H9 (cell line): ENCODE measurements at regions not wholly inside any gene's neighbourhood (a gene's known extent, or its start where the extent isn't known, plus 50 kb on each side); places are given as distances from the start of the nearest gene placed in this dataset.

Source experiments
- DNase-seq: peaks from one replicate; pipeline ENCODE4 v3.0.0-alpha.2; 2017
- H2AFZ ChIP-seq: one replicate; pipeline ENCODE4 v1.6.1; 2013; ENCODE audit warnings: mild to moderate bottlenecking, low read length, control low read depth, moderate library complexity
- H2AK5ac ChIP-seq: 2 replicates; pipeline ENCODE4 v1.6.1; 2013; ENCODE audit warnings: low read length, control low read depth, mixed read lengths; ENCODE audit not compliant: insufficient read length
- H2BK120ac ChIP-seq: one replicate; pipeline ENCODE4 v1.6.1; 2013; ENCODE audit warnings: low read depth, mild to moderate bottlenecking, low read length, control low read depth, inconsistent platforms; ENCODE audit not compliant: poor library complexity, severe bottlenecking
- H2BK12ac ChIP-seq: 2 replicates; pipeline ENCODE4 v1.6.1; 2013; ENCODE audit warnings: low read length, control low read depth, mixed read lengths, low read depth; ENCODE audit not compliant: insufficient read length
- H2BK15ac ChIP-seq: 2 replicates; pipeline ENCODE4 v1.6.1; 2013; ENCODE audit warnings: low read depth, low read length, control low read depth
- H2BK20ac ChIP-seq: one replicate; pipeline ENCODE4 v1.6.1; 2013; ENCODE audit warnings: low read depth, mild to moderate bottlenecking, low read length, control low read depth, inconsistent platforms; ENCODE audit not compliant: poor library complexity, severe bottlenecking
- H2BK5ac ChIP-seq: 2 replicates; pipeline ENCODE4 v1.6.1; 2013; ENCODE audit warnings: low read length, control low read depth, mixed read lengths; ENCODE audit not compliant: insufficient read length
- H3K14ac ChIP-seq: 2 replicates; pipeline ENCODE4 v1.6.1; 2013; ENCODE audit warnings: low read length, control low read depth; ENCODE audit not compliant: insufficient read depth
- H3K18ac ChIP-seq: 2 replicates; pipeline ENCODE4 v1.6.1; 2013; ENCODE audit warnings: low read depth, mild to moderate bottlenecking, mixed read lengths, low read length, control low read depth; ENCODE audit not compliant: insufficient read length
- H3K23ac ChIP-seq: 2 replicates; pipeline ENCODE4 v1.6.1; 2013; ENCODE audit warnings: low read length, control low read depth, mixed read lengths, low read depth; ENCODE audit not compliant: insufficient read length
- H3K23me2 ChIP-seq: 2 replicates; pipeline ENCODE4 v1.6.1; 2013; ENCODE audit warnings: low read depth, mild to moderate bottlenecking, mixed read lengths, low read length, control low read depth; ENCODE audit not compliant: insufficient read length, poor library complexity, severe bottlenecking
- H3K27ac ChIP-seq: 2 replicates; pipeline ENCODE4 v1.5.1; 2013; ENCODE audit warnings: low read length, control low read depth, mixed read lengths, low read depth; ENCODE audit not compliant: insufficient read length
- H3K27me3 ChIP-seq: 2 replicates; pipeline ENCODE4 v1.6.1; 2013; ENCODE audit warnings: low read length, control low read depth, inconsistent platforms; ENCODE audit not compliant: insufficient read depth
- H3K4ac ChIP-seq: 2 replicates; pipeline ENCODE4 v1.6.1; 2013; ENCODE audit warnings: low read depth, mild to moderate bottlenecking, control low read depth, inconsistent platforms, low read length, moderate library complexity
- H3K4me1 ChIP-seq: 2 replicates; pipeline ENCODE4 v1.6.1; 2013; ENCODE audit warnings: low read length, control low read depth, inconsistent platforms; ENCODE audit not compliant: insufficient read depth
- H3K4me2 ChIP-seq: 2 replicates; pipeline ENCODE4 v1.6.1; 2013; ENCODE audit warnings: low read length, control low read depth, mixed read lengths; ENCODE audit not compliant: insufficient read length, insufficient read depth
- H3K56ac ChIP-seq: 2 replicates; pipeline ENCODE4 v1.6.1; 2013; ENCODE audit warnings: low read depth, mild to moderate bottlenecking, mixed read lengths, low read length, control low read depth; ENCODE audit not compliant: insufficient read length
- H3K79me1 ChIP-seq: 2 replicates; pipeline ENCODE4 v1.6.1; 2013; ENCODE audit warnings: low read depth, mild to moderate bottlenecking, moderate library complexity, low read length, control low read depth, inconsistent platforms; ENCODE audit not compliant: insufficient read depth, poor library complexity, severe bottlenecking
- H3K79me2 ChIP-seq: 2 replicates; pipeline ENCODE4 v1.6.1; 2013; ENCODE audit warnings: low read length, control low read depth, inconsistent platforms; ENCODE audit not compliant: insufficient read depth
- H3K9ac ChIP-seq: 2 replicates; pipeline ENCODE4 v1.6.1; 2013; ENCODE audit warnings: low read length, control low read depth, mixed read lengths; ENCODE audit not compliant: insufficient read length; ENCODE audit errors: extremely low read depth
- H3K9me3 ChIP-seq: one replicate; pipeline ENCODE4 v1.6.1; 2013; ENCODE audit warnings: low read depth, low read length, inconsistent platforms; ENCODE audit not compliant: control insufficient read depth
- H3T11ph ChIP-seq: one replicate; pipeline ENCODE4 v1.6.1; 2013; ENCODE audit warnings: mild to moderate bottlenecking, low read length, control low read depth, inconsistent platforms
- H4K20me1 ChIP-seq: one replicate; pipeline ENCODE4 v1.6.1; 2013; ENCODE audit not compliant: control insufficient read depth, insufficient read length, insufficient read depth
- H4K5ac ChIP-seq: 2 replicates; pipeline ENCODE4 v1.6.1; 2013; ENCODE audit warnings: low read depth, mild to moderate bottlenecking, mixed read lengths, low read length, control low read depth; ENCODE audit not compliant: insufficient read length
- H4K8ac ChIP-seq: replicated peaks from 2 replicates; pipeline ENCODE4 v1.6.1; 2013; ENCODE audit warnings: low read length, control low read depth, mixed read lengths, low read depth; ENCODE audit not compliant: insufficient read length
- H4K91ac ChIP-seq: 2 replicates; pipeline ENCODE4 v1.6.1; 2013; ENCODE audit warnings: low read depth, mild to moderate bottlenecking, moderate library complexity, mixed read lengths, low read length, control low read depth; ENCODE audit not compliant: insufficient read length
- H3K27ac Mint-ChIP-seq, 3 experiments: 2 replicates in 2 of 3; 3 replicates in 1 of 3; pipeline ENCODE4 v1.8.0; 2020 to 2021; ENCODE audit warnings: mixed read lengths in 3 of 3, mild to moderate bottlenecking in 1 of 3, moderate library complexity in 1 of 3
- H3K27me3 Mint-ChIP-seq: 2 replicates; pipeline ENCODE4 v1.8.0; 2021; ENCODE audit warnings: low read depth, mild to moderate bottlenecking, moderate library complexity, mixed read lengths
- H3K36me3 Mint-ChIP-seq, 3 experiments: 2 replicates in 2 of 3; 3 replicates in 1 of 3; pipeline ENCODE4 v1.8.0; 2020 to 2021; ENCODE audit warnings: low read depth in 3 of 3, mixed read lengths in 3 of 3; ENCODE audit not compliant: insufficient read depth in 1 of 3
- H3K4me1 Mint-ChIP-seq, 2 experiments: 2 replicates each; pipeline ENCODE4 v1.8.0; 2020; ENCODE audit warnings: mixed read lengths in 2 of 2
- H3K4me3 Mint-ChIP-seq, 2 experiments: 2 replicates in 1 of 2; 3 replicates in 1 of 2; pipeline ENCODE4 v1.8.0; 2020 to 2021; ENCODE audit warnings: mild to moderate bottlenecking in 2 of 2, mixed read lengths in 2 of 2, moderate library complexity in 1 of 2
- H3K9me3 Mint-ChIP-seq, 2 experiments: 2 replicates in 1 of 2; 3 replicates in 1 of 2; pipeline ENCODE4 v1.8.0; 2020; ENCODE audit warnings: mild to moderate bottlenecking in 2 of 2, mixed read lengths in 2 of 2, moderate library complexity in 1 of 2
- CTCF ChIP-seq: fragments of 200-600 bp; sonication (generic); conservative IDR thresholded peaks from 3 replicates; pipeline ENCODE4 v1.8.0; 2021; ENCODE audit warnings: antibody characterized with exemption, mild to moderate bottlenecking
- WGBS: extraction: QIAGEN DNeasy Blood & Tissue Kit; methylation state at CpG from one replicate; pipeline ENCODE4 v1.1.7; 2013; ENCODE audit warnings: missing lambda C conversion rate, low lambda C conversion rate, mixed read lengths; ENCODE audit not compliant: insufficient read length; ENCODE audit errors: extremely low coverage; 5-methylcytosine and 5-hydroxymethylcytosine counted together

GRCh38 chr12:94705676-94706075 lies 55.3 kb upstream of the TMCC3 start:
- Histone ChIP-seq H4K20me1 (no peaks in the 10 kb centered on the region), H2AFZ (no peak overlapping the region), H2BK15ac (no peak overlapping the region), H3K4ac (no peak overlapping the region), H3K79me1 (no peaks in the 10 kb centered on the region), H3K4me1 (no peaks in the 10 kb centered on the region), H3K56ac (no peak overlapping the region), H3K27me3 (no peaks in the 10 kb centered on the region), H3K23ac (no peak overlapping the region), H3K79me2 (no peaks in the 10 kb centered on the region), H3K27ac (no peak overlapping the region), H2BK12ac (no peak overlapping the region), H3K23me2 (no peaks in the 10 kb centered on the region), H2BK120ac (no peak overlapping the region), H4K5ac (no peak overlapping the region), H2AK5ac (no peak overlapping the region), H3K14ac (no peak overlapping the region), H3K9me3 (no peaks in the 10 kb centered on the region), H3K9ac (no peak overlapping the region), H3K4me2 (no peak overlapping the region), H4K91ac (no peak overlapping the region), H3T11ph (no peak overlapping the region), H3K18ac (no peak overlapping the region), H4K8ac (no peak overlapping the region), H2BK5ac (no peak overlapping the region), H2BK20ac (no peak overlapping the region)
- no peak overlapping the region for H3K4me3 Mint-ChIP-seq
- no CpG with 5 or more reads among the region's 4 CpGs for WGBS
- TF ChIP-seq CTCF: no peak
- H3K27me3 Mint-ChIP-seq: peaks cover 1% of the 10 kb centered on the region; the same call in 1 of the 2 replicates
- no peak overlapping the region for H3K27ac Mint-ChIP-seq
- no peaks in the 10 kb centered on the region for H3K36me3 Mint-ChIP-seq
- H3K4me1 Mint-ChIP-seq: peaks cover 0 to 3% of the 10 kb centered on the region in 2 experiments; a peak in 2 of 4 replicates
- H3K9me3 Mint-ChIP-seq: no peaks in the 10 kb centered on the region
- DNase-seq: no peak
